ENCODE measurements at regions not wholly inside any gene's neighbourhood (a gene's known extent, or its start where the extent isn't known, plus 50 kb on each side); places are given as distances from the start of the nearest gene placed in this dataset.

DNA sequence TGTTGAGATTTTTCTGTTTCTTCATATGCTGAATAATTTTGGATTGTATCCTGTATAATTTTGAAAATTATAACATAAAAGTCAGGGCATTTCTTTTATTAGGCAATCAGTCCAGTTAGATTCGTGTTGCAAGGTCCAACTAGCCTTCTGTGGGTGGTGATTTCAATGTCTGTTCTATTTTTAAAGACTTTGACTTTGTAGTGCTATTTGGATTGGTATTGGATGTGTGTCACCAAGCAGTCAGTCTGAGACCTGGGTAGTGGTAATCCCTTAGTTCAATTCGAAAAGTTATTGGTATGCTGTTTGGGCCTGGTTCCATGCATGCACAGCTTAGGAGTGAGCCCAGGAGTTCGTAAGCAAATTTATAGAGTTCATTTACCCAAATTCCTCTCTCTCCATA lies 82.2 kb downstream of the EPDR1 start:
- no peak overlapping the region for H3K4me3 ChIP-seq
- H3K9me3 ChIP-seq: no peaks in the 10 kb centered on the region
- TF ChIP-seq CTCF (IDR thresholded peaks at IDR 0.05): no peak
- TF ChIP-seq POLR2AphosphoS5 (IDR thresholded peaks at IDR 0.05; ENCODE audit: insufficient read depth in 1 of 2, low read depth in 1 of 2): no peak
- no peak for TF ChIP-seq POLR2A (IDR thresholded peaks at IDR 0.05)
- H3K4me1 ChIP-seq: peaks cover 21% of the 10 kb centered on the region
- H3K36me3 ChIP-seq: no peaks in the 10 kb centered on the region
- intact Hi-C loops (cut with DNase I): no loop called here
- DNase-seq (ENCODE audit: extremely low spot score in 2 of 2): no peak
- H3K27me3 ChIP-seq: no peaks in the 10 kb centered on the region
- H3K27ac ChIP-seq: peak overlapping the region; percentile 42

GRCh38 chr7:38006559-38006958 lies 86.1 kb downstream of the EPDR1 start:
- no peak overlapping the region for H3K27ac ChIP-seq
- no peak for TF ChIP-seq POLR2A (IDR thresholded peaks at IDR 0.05)
- TF ChIP-seq POLR2AphosphoS5 (IDR thresholded peaks at IDR 0.05; ENCODE audit: insufficient read depth in 1 of 2, low read depth in 1 of 2): no peak
- TF ChIP-seq CTCF (IDR thresholded peaks at IDR 0.05): no peak
- intact Hi-C loops (cut with DNase I): no loop called here
- no peak for DNase-seq (ENCODE audit: extremely low spot score in 2 of 2)
- H3K36me3 ChIP-seq: no peaks in the 10 kb centered on the region
- no peaks in the 10 kb centered on the region for H3K9me3 ChIP-seq
- H3K27me3 ChIP-seq: no peaks in the 10 kb centered on the region
- H3K4me1 ChIP-seq: no peaks in the 10 kb centered on the region
- H3K4me3 ChIP-seq: no peak overlapping the region

- H3K9me3 ChIP-seq: no peaks in the 10 kb centered on the region
- H3K27me3 ChIP-seq: no peaks in the 10 kb centered on the region
- DNase-seq (ENCODE audit: extremely low spot score in 2 of 2): no peak
- H3K36me3 ChIP-seq: no peaks in the 10 kb centered on the region
- intact Hi-C loops (cut with DNase I): no loop called here
- H3K4me3 ChIP-seq: no peak overlapping the region
- H3K4me1 ChIP-seq: no peaks in the 10 kb centered on the region
- no peak for TF ChIP-seq CTCF (IDR thresholded peaks at IDR 0.05)
- no peak for TF ChIP-seq POLR2A (IDR thresholded peaks at IDR 0.05)
- no peak for TF ChIP-seq POLR2AphosphoS5 (IDR thresholded peaks at IDR 0.05; ENCODE audit: insufficient read depth in 1 of 2, low read depth in 1 of 2)
- H3K27ac ChIP-seq: no peak overlapping the region
These were observed 86.7 kb downstream of the EPDR1 start for GRCh38 chr7:38007096-38007495.

DNA sequence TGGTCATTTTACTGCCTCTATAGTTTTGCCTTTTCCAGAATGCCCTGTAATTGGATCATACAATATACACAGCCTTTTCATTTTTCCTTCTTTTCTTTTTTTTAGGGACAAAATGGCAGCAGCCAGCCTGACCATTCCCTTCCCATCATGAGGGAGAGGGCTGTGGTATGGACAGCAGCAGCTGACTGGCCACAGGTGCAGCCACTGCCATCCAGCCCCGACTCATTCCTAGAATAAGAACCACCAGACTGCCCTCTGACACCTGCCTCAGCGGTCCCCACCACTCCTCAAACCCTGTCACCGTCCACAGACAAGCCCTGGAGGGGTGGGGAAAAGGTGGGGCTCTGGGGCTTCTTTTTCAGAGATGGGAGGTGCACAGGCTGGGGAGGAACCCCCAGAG lies 92.8 kb downstream of the EPDR1 start:
- TF ChIP-seq POLR2A (IDR thresholded peaks at IDR 0.05) (no peak), CTCF (IDR thresholded peaks at IDR 0.05) (no peak), POLR2AphosphoS5 (IDR thresholded peaks at IDR 0.05; ENCODE audit: insufficient read depth in 1 of 2, low read depth in 1 of 2) (no peak)
- intact Hi-C loops (cut with DNase I): no loop called here

GRCh38 chr7:38016567-38016966 lies 96.1 kb downstream of the EPDR1 start:
- intact Hi-C loops (cut with DNase I): no loop called here
- no peak for DNase-seq (ENCODE audit: extremely low spot score in 2 of 2)
- TF ChIP-seq POLR2AphosphoS5 (IDR thresholded peaks at IDR 0.05; ENCODE audit: insufficient read depth in 1 of 2, low read depth in 1 of 2) (no peak), CTCF (IDR thresholded peaks at IDR 0.05) (no peak), POLR2A (IDR thresholded peaks at IDR 0.05) (no peak)

More for the DNA sequence above, 92.8 kb downstream of the EPDR1 start:
- no peaks in the 10 kb centered on the region for H3K9me3 ChIP-seq
- H3K27ac ChIP-seq: no peak overlapping the region
- DNase-seq (ENCODE audit: extremely low spot score in 2 of 2): no peak
- H3K27me3 ChIP-seq: no peaks in the 10 kb centered on the region
- H3K4me1 ChIP-seq: no peaks in the 10 kb centered on the region
- no peaks in the 10 kb centered on the region for H3K36me3 ChIP-seq
- H3K4me3 ChIP-seq: no peak overlapping the region

More at GRCh38 chr7:38016567-38016966, 96.1 kb downstream of the EPDR1 start:
- H3K27ac ChIP-seq: no peak overlapping the region
- H3K4me3 ChIP-seq: no peak overlapping the region
- no peaks in the 10 kb centered on the region for H3K36me3 ChIP-seq
- H3K9me3 ChIP-seq: no peaks in the 10 kb centered on the region
- H3K27me3 ChIP-seq: no peaks in the 10 kb centered on the region
- no peaks in the 10 kb centered on the region for H3K4me1 ChIP-seq

Measured in vagina (tissue), 2 donors.